Stimulated activated naive CD8-positive, alpha-beta T cell treated with anti-CD3 and anti-CD28 coated beads, Interleukin-15, amount 100 ng/mL, for 72 hours (primary cell): ENCODE measurements at regions not wholly inside any gene's neighbourhood (a gene's known extent, or its start where the extent isn't known, plus 50 kb on each side); places are given as distances from the start of the nearest gene placed in this dataset.
A peak's percentile ranks its signal among the peaks of the same experiment; 100 is the strongest.

Experiments used
- ATAC-seq: fragments of 150-1000 bp; cut with Tn5 transposase; 2 replicates; pipeline ENCODE4 v1.10.0; 2021; ENCODE audit warnings: mild to moderate bottlenecking, moderate library complexity
- DNase-seq, 2 donors: peaks; one replicate each; pipeline ENCODE4 v3.0.0; 2021 to 2022
- H3K27ac Mint-ChIP-seq, 2 donors: one replicate each; pipeline ENCODE4 v1.8.0; 2022; ENCODE audit warnings: mild to moderate bottlenecking in 2 of 2, mixed read lengths in 2 of 2, moderate library complexity in 2 of 2
- H3K27me3 Mint-ChIP-seq: one replicate; pipeline ENCODE4 v1.8.0; 2022; ENCODE audit warnings: mixed read lengths
- H3K4me1 Mint-ChIP-seq: one replicate; pipeline ENCODE4 v1.8.0; 2022; ENCODE audit warnings: mild to moderate bottlenecking, mixed read lengths
- H3K4me3 Mint-ChIP-seq, 2 donors: one replicate each; pipeline ENCODE4 v1.8.0; 2022; ENCODE audit warnings: mild to moderate bottlenecking in 2 of 2, mixed read lengths in 2 of 2, moderate library complexity in 1 of 2
- H3K9me3 Mint-ChIP-seq, 2 donors: one replicate each; pipeline ENCODE4 v1.8.0; 2022; ENCODE audit warnings: mixed read lengths in 2 of 2

DNA sequence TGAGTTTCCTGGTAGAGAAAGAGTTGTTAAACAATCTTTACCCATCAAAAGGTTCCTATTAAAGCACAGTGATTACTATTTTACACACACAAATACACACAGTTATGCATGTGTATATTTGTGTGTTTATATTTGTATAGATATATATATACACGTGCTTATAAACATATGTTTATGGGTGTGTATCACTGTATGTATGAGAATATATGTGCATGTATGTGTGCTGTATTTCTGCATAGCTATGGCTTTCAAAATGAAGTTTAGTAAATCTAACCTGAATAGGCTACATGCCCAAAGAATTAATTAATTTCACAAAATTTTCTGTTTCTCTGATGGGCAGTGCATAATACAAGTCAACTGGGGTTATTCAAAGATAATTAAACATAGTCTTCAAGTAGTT is 723.1 kb upstream of the KIRREL3 start:
- H3K4me1 Mint-ChIP-seq = no peaks in the 10 kb centered on the region
- no peaks in the 10 kb centered on the region for H3K27me3 Mint-ChIP-seq
- DNase-seq (no peak), ATAC-seq (no peak)
- H3K9me3 Mint-ChIP-seq = no peaks in the 10 kb centered on the region
- no peak overlapping the region for H3K4me3 Mint-ChIP-seq
- no peak overlapping the region for H3K27ac Mint-ChIP-seq

DNA sequence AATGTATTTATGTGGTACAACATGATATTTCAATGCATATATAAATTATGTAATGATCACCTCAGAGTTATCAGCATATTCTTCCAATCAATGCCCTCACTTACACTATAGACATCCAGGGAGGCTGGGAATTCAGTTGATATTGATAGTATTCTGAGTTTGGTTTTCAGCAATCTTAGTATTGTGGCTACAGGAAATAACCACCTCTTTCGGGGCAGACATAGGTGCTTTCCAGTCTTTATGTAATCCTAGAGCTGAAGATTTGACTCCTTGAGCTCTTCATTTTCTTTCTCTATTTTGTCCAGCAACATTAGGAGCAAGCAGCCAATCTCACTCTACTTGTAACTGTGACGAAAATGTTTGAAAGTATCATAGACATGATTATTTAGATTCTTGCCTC is 712.7 kb upstream of the KIRREL3 start:
- H3K9me3 Mint-ChIP-seq = no peaks in the 10 kb centered on the region
- H3K4me3 Mint-ChIP-seq = no peak overlapping the region
- no peak for DNase-seq
- H3K27ac Mint-ChIP-seq = no peak overlapping the region
- no peaks in the 10 kb centered on the region for H3K4me1 Mint-ChIP-seq
- H3K27me3 Mint-ChIP-seq = no peaks in the 10 kb centered on the region
- no peak for ATAC-seq

DNA sequence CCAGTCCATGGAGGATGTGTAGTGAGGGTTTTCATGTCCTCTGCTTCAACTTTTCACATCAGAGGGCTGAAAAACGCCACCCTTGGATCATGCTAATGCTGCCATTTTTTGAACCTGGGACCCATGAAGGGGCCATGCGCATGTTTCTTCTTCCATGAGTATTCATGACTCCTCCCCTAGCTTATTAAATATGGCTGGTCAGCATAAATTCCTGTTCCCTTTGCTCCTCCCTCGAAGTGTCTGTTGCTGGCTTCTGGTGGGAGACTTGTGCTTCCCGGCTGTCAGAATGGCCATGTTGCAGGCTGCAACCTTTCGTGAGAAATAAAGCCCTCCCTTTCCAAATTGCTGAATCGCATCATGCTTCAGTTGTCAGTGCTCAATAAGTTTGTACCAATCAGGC is 711.2 kb upstream of the KIRREL3 start:
- H3K9me3 Mint-ChIP-seq = no peaks in the 10 kb centered on the region
- ATAC-seq (no peak), DNase-seq (no peak)
- no peaks in the 10 kb centered on the region for H3K27me3 Mint-ChIP-seq
- H3K4me3 Mint-ChIP-seq = no peak overlapping the region
- no peak overlapping the region for H3K27ac Mint-ChIP-seq
- no peaks in the 10 kb centered on the region for H3K4me1 Mint-ChIP-seq

DNA sequence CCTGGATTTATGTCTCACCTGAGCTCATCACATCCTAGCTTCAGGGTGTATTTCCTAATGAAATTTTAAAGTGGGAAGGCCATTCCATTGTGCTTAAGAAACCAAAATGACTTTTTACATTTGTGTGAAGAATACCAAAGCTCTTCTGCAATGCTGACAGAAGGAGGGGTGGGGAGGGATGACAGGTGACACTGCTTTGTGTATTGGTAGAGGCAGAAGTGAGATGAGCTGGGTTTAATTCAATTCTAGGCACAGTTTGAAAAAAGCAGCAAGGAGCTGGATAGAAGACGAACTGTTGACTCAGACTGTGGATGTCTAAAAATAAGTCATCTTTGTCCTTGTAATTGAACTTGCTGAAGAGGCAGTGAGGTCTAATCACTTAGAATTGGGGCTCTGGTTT is 710.3 kb upstream of the KIRREL3 start:
- DNase-seq = no peak
- H3K4me3 Mint-ChIP-seq = no peak overlapping the region
- no peaks in the 10 kb centered on the region for H3K4me1 Mint-ChIP-seq
- H3K27ac Mint-ChIP-seq = peak overlapping the region in 1 of 2 donors; percentile 25
- H3K27me3 Mint-ChIP-seq = no peaks in the 10 kb centered on the region
- no peaks in the 10 kb centered on the region for H3K9me3 Mint-ChIP-seq
- ATAC-seq = no peak

DNA sequence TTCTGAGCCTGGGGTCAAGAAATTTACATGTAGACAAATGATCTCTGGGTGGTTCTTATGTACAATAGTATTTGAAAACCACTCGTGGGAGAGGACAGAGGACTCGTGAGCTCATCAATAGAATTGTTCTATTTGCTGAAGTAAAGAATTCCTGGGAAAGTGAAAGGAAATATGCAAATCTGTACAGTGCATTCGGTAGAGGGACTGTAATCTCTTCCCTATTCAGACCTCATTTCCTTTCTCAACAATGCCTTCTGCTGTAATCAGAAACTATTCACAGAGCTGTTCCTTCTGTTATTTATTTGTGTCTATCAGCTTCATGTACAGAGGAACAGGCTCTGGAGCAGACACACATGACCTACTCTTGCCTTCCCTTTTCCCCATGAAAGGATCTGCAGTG is 709.4 kb upstream of the KIRREL3 start:
- ATAC-seq = no peak
- Mint-ChIP-seq H3K9me3 (no peaks in the 10 kb centered on the region), H3K27ac (no peak overlapping the region), H3K4me1 (no peaks in the 10 kb centered on the region), H3K27me3 (no peaks in the 10 kb centered on the region), H3K4me3 (no peak overlapping the region)
- no peak for DNase-seq

DNA sequence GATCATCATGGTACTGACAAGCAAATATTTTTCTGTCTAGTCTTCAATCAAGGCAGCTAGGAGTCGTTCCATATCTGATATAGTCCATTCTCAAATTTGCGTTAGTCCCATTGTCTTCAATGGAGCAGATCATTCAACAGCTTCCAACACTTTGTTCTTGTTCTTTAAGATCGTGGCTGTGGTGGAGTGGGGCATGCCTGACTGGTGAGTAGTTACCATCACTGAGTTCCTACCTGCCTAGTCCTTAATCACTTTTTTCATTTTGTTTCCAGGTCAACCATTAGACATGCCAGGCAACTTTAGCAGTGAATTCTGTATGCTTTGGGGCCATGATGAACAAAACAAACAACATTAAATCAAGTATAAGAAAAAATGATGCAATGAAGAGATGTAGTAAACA is 693.1 kb upstream of the KIRREL3 start:
- Mint-ChIP-seq H3K9me3 (peaks cover 4 to 16% of the 10 kb centered on the region in 2 donors), H3K4me1 (no peaks in the 10 kb centered on the region), H3K4me3 (no peak overlapping the region), H3K27ac (no peak overlapping the region), H3K27me3 (no peaks in the 10 kb centered on the region)
- DNase-seq = no peak
- no peak for ATAC-seq

DNA sequence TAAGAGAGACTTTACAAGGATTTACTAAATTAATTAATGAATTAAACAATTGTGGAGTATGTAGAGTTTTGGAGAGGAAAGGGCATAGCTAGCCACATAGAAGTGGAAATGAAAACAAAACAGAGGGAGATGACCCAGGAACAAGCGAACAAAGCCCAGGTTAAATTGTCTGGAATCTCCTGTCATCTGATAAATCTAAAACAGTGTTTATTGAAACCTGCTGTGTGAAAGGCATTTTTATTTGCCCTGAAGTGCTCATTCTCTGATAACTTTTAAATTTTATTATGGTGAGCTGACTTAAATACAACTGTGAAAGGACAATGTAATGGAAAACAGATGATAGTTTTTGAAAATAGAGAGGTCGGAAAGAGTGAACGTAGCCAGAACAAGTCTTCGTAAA is 682.8 kb upstream of the KIRREL3 start:
- no peak for DNase-seq
- Mint-ChIP-seq H3K4me1 (no peaks in the 10 kb centered on the region), H3K27ac (no peak overlapping the region), H3K27me3 (no peaks in the 10 kb centered on the region), H3K4me3 (no peak overlapping the region), H3K9me3 (no peaks in the 10 kb centered on the region)
- ATAC-seq = no peak

DNA sequence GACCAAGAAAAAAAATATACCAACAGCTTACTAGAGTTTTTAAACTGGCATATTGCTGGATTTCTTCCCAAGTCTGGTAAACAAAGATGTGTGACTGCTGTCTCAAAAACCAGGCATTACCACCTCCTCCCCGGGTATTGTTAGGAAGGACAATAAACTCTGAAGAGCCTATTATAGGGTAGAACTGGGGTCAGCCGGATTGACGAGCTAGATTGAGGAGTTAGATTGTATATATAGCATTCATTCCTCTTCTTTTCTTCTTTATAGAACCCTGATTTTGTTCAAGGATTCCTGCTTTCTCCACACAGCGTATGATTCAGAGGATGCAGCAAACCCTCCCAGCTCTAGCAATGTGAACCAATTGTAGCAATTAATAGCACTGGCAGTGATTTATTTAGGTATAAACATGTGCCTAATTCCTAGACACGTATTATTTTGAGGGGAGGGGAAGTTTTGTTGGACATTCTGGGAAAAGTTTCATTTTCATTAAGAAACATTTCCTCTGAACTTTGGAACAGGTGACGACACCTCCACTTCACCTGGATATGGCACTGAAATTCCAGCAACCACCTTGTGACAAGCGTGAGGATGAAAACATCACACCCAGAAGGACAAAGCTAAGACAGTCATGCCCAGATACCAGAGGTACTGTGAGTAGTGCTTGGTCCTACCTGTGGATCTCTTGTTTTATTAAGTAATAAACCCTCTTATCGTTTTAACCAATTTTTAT is 679.4 kb upstream of the KIRREL3 start:
- ATAC-seq = no peak
- Mint-ChIP-seq H3K4me1 (no peaks in the 10 kb centered on the region), H3K27me3 (peaks cover 8% of the 10 kb centered on the region), H3K9me3 (no peaks in the 10 kb centered on the region), H3K4me3 (no peak overlapping the region), H3K27ac (no peak overlapping the region)
- DNase-seq = no peak

DNA sequence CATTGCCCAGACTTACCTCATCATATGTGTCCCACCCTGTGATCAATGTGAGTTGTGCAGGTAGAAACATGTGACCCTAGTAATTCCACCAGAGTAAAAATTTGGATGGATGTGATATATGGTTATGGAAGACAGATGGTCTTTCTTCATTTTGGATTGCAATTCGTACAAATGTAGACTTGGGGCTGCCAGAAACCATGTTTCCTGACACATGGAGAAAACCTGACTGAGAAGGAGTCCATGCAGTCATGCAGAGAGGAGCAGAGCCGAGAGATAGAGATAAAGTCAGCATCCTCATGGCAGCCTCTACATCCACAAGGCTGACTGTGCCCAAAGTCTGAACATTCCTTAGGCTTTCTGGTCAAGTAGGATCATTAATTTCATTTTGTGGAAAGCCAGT is 678.1 kb upstream of the KIRREL3 start:
- ATAC-seq (no peak), DNase-seq (no peak)
- no peaks in the 10 kb centered on the region for H3K4me1 Mint-ChIP-seq
- H3K4me3 Mint-ChIP-seq = no peak overlapping the region
- H3K27ac Mint-ChIP-seq = no peak overlapping the region
- H3K9me3 Mint-ChIP-seq = no peaks in the 10 kb centered on the region
- peaks cover 8% of the 10 kb centered on the region for H3K27me3 Mint-ChIP-seq

DNA sequence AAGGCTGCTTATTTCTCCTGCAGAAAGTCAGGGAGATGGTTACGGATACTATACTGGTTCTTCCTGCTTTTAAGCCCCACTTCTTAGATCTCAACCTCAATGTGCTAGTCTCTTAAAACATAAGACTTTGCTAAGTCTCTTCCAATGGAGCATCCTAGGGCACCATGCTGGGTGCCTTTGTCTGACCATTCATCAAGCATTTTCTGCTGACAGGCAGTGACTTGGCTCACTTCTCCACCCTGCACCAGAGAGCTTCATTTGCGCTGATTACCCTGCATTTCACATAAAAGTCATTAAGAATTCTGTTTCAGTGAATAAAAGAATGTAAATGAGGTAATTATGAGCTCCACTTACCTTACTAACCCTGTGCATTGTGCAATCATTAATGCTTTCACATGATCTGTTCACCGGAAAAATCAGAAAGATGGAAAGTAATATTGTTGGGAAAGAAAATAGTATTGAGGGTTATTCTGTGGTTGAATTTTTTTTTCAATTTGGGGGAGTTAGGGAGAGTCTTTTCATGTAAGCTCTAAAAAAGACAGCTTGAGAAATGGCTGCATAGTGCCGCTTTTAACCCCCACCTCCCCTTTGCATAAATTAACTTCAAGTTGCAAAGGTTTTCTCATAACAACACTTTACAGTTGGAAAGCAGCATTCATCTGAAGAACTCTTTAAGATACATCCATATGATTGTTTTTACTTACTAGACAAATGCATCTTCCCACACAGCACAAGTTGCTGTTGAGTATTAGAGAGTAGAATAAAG is 677.3 kb upstream of the KIRREL3 start:
- Mint-ChIP-seq H3K9me3 (no peaks in the 10 kb centered on the region), H3K27ac (no peak overlapping the region), H3K4me3 (no peak overlapping the region), H3K4me1 (no peaks in the 10 kb centered on the region), H3K27me3 (peaks cover 8% of the 10 kb centered on the region)
- DNase-seq (no peak), ATAC-seq (no peak)

DNA sequence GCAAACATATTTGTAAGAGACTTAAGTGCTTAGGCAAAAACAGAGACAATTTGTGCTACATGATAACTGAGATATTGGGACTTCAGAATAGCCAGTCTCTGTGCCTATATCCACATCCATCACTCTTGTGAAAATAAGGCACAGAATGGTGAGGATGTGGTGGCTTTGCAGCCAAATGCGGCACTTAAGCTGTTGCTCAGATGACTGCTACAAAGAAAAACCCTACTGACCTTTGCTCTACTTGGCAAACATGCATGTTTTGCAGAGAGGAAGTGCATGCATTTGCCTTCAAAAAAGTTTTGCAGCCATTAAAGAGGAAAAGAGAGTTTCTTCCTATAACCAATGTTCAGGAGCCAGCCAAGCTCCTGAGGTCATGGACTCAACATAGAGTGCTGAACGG is 675.0 kb upstream of the KIRREL3 start:
- ATAC-seq (no peak), DNase-seq (no peak)
- Mint-ChIP-seq H3K9me3 (no peaks in the 10 kb centered on the region), H3K4me3 (no peak overlapping the region), H3K27ac (no peak overlapping the region), H3K4me1 (no peaks in the 10 kb centered on the region), H3K27me3 (peaks cover 8% of the 10 kb centered on the region)

DNA sequence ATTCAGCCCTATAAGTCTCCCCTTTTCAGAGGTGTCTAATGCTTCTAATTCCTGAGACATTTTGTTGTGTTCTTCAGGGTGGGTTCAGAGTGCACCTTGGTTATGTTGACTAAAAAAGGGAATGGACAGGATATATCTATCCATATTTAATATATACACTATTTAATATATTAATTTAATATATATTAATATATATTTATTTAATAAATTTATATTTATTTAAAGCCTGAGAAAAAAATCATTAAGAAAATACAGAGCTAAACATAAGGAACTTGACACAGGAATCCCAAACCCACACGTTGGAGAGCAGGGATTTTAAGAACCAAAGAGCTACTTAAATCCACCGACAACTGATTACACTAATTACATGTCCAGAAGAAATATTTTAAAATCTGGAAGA is 674.2 kb upstream of the KIRREL3 start:
- Mint-ChIP-seq H3K27me3 (peaks cover 8% of the 10 kb centered on the region), H3K9me3 (no peaks in the 10 kb centered on the region), H3K4me1 (no peaks in the 10 kb centered on the region), H3K27ac (no peak overlapping the region), H3K4me3 (no peak overlapping the region)
- ATAC-seq (no peak), DNase-seq (no peak)

DNA sequence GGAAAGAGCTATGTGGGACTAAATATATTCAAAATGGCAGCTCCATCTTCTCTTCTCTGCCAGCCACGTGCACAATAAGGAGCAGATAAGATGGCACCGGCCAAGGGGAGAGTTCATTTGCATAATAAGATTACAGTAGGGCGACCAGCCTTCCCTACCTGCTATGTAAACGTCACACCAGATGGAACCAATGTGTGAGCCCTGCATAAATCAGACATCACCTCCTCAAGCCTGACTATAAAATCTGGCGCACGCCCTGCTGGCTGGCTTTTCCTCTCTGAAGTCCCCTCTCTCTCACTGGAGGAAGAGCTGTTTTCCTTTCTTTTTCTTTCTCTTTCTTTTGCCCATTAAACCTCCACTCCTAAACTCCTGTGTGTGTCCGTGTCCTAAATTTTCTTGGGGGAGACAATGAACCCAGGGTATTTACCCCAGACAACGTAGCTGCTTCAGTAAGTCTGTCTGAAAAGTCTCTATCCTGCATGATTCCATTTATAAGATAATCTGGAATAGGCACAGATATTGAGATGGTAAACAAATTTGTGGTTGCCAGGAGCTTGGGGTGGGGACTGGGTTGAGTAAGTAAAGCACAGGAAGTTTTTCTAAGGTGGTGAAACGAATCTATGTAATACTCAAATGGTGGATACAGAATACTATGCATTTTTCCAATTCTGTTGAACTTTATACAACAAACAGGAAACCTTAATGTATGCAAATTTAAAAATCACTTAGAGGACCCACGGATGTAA is 670.0 kb upstream of the KIRREL3 start:
- Mint-ChIP-seq H3K9me3 (peaks cover 0 to 4% of the 10 kb centered on the region in 2 donors), H3K4me1 (no peaks in the 10 kb centered on the region), H3K4me3 (no peak overlapping the region), H3K27ac (no peak overlapping the region), H3K27me3 (peaks cover under 1% of the 10 kb centered on the region)
- DNase-seq = no peak
- ATAC-seq = no peak

DNA sequence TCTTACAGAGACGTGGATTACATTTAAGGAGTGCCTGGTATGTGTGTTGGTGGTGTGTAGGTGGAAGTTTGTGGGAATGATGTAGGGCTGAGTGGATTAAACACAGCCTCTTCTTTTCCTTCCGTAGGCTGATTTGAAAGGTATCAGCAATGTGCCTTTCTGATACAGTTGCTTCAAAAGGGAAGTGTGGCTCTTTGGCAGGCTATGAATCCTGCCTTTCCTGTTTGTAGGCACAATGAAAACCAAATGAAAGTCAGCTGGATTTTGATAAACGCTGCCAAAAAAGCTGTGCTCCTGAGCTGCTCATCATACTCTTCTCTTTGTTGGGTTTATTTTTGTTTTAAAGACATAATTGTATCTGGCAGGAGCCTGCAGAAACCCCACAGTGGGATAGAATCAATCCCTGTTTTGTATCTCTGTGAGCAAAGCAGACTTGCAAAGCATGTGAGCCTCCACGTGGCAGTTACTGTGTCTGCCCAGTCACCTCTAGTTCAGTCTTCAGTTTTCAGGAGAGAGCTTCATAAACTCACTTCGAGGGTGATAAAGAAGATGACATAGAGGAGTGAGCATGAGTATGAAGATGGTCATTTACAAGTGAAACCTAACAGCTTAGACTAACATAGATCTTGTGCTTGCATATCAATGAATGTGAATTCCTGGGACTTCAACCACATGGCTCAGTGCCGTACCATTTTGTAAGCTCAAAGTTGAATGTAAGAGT is 655.7 kb upstream of the KIRREL3 start:
- no peak overlapping the region for H3K27ac Mint-ChIP-seq
- H3K9me3 Mint-ChIP-seq = no peaks in the 10 kb centered on the region
- H3K27me3 Mint-ChIP-seq = no peaks in the 10 kb centered on the region
- no peak overlapping the region for H3K4me3 Mint-ChIP-seq
- ATAC-seq (no peak), DNase-seq (no peak)
- H3K4me1 Mint-ChIP-seq = no peaks in the 10 kb centered on the region

DNA sequence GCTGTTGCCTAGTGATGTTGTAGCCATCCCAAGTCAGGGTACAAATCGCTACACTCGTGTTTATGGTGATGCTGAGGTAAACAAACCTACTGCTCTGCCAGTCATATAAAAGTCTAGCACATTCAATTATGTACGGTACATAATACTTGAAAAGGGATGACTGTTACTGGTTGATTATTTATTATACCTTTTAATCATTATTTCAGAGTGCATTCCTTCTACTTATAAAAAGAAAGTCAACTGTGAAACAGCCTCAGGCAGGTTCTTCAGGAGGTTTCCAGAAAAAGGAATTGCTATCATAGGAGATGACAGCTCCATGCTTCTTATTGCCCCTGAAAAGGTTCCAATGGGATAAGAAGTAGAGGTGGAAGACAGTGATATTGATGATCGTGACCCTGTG is 652.5 kb upstream of the KIRREL3 start:
- Mint-ChIP-seq H3K9me3 (no peaks in the 10 kb centered on the region), H3K27me3 (no peaks in the 10 kb centered on the region), H3K27ac (no peak overlapping the region), H3K4me3 (no peak overlapping the region), H3K4me1 (no peaks in the 10 kb centered on the region)
- ATAC-seq = no peak
- no peak for DNase-seq

DNA sequence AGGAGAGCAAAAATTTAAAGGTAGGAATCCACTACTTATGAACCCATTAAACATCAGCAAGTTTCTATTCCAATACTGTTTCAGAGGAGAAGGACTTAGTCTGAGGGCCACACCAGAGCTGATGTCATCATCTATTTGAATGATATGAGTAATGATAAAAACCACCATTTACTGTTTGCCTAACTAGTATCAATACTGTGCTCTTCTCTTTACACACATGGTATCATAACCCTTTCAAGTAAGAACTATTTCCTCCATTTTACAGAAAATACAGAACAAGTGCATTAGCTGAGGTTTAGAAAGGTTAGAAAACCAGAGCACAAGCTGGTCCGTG is 651.3 kb upstream of the KIRREL3 start:
- DNase-seq (no peak), ATAC-seq (peak; percentile 66)
- no peak overlapping the region for H3K4me3 Mint-ChIP-seq
- no peaks in the 10 kb centered on the region for H3K4me1 Mint-ChIP-seq
- H3K9me3 Mint-ChIP-seq = no peaks in the 10 kb centered on the region
- H3K27ac Mint-ChIP-seq = no peak overlapping the region
- H3K27me3 Mint-ChIP-seq = no peaks in the 10 kb centered on the region
